Astrocyte of the cerebellum (primary cell): ENCODE measurements at regions not wholly inside any gene's neighbourhood (a gene's known extent, or its start where the extent isn't known, plus 50 kb on each side); places are given as distances from the start of the nearest gene placed in this dataset.

Experiments
- DNase-seq: peaks from one replicate; pipeline ENCODE4 v3.0.0-alpha.2; 2011; ENCODE audit warnings: low read depth
- H3K4me3 ChIP-seq: 2 replicates; pipeline ENCODE4 v1.5.1; 2011; ENCODE audit warnings: mild to moderate bottlenecking, low read depth, low read length, moderate library complexity
- CTCF ChIP-seq: IDR thresholded peaks from 2 replicates; pipeline ENCODE4 v1.5.1; 2012; ENCODE audit warnings: low read length, low read depth, moderate library complexity, mild to moderate bottlenecking; ENCODE audit errors: missing control alignments
- in situ Hi-C: cut with HindIII; loops from 2 replicates; pipeline ENCODE4 v1.10.0; 2017; ENCODE audit warnings: low sequenced_read_pairs

- no peak overlapping the region for H3K4me3 ChIP-seq
- DNase-seq = peak; percentile 2
- in situ Hi-C loops = no loop called here
- no peak for TF ChIP-seq CTCF
Measured at GRCh38 chr14:39755269-39755878, 323.1 kb upstream of the FBXO33 start.

DNA sequence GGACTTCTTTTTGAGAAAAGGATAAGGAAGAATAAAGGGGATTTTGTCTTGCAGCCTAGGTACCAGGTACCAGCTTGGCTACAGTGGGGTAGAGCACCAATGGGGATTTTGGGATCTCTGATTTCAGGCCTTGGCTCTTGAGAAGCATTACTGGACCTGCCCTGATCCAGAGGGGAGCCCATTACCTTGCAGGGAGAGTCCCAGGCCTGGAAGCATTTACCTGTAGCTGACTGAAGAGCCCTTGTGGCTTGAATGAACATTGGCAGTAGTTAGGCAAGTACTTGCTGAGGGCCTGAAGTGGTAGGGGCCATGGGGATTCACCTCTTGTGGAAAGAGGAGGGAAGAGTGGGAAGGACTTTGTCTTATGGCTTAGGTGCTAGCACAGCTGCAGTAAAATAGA, 308.2 kb upstream of the FBXO33 start:
- in situ Hi-C loops = no loop called here
- H3K4me3 ChIP-seq = no peak overlapping the region
- DNase-seq = no peak
- TF ChIP-seq CTCF = no peak

DNA sequence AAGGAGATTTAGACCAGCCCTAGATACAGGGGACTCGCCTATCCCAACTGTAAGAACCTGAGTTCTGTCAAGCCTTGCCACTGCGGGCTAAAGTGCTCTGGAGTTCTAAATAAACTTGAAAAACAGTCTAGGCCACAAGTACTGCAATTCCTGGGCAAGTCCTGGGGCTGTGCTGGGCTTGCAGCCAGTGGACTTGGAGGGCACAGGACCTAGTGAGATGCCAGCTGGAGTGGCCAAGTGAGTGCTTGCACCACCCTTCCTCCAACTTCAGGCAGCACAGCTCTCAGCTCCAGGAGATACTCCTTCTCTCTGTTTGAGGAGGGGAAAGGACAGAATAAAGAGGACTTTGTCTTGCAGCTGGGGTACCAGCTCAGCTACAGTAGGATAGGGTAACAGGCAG, 307.6 kb upstream of the FBXO33 start:
- no peak overlapping the region for H3K4me3 ChIP-seq
- no peak for TF ChIP-seq CTCF
- in situ Hi-C loops = no loop called here

GRCh38 chr14:39734306-39734705, 302.1 kb upstream of the FBXO33 start:
- H3K4me3 ChIP-seq = no peak overlapping the region
- DNase-seq = no peak
- in situ Hi-C loops = no loop called here
- no peak for TF ChIP-seq CTCF

More for the DNA sequence above, 307.6 kb upstream of the FBXO33 start:
- DNase-seq = no peak

DNA sequence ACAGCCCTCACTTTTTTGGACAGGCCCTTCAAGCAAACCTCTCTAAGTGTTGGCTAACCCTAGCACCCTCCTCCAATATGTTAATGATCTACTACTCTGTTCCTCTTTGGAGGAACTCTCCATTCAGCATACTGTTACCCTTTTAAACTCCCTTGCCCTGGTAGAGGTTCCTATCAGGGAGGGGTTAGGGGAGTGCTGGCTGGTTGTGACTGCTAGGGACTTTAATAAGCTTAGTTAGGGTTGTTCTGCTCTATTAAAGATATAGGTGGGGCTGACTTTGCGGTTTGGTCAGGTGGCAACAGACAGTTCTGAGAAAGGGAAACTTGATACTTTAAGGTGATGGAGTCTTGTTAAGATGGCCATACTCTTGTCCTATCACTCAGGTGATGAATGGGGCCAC, 301.5 kb upstream of the FBXO33 start:
- no peak for DNase-seq
- no peak for TF ChIP-seq CTCF
- no peak overlapping the region for H3K4me3 ChIP-seq
- in situ Hi-C loops = no loop called here

DNA sequence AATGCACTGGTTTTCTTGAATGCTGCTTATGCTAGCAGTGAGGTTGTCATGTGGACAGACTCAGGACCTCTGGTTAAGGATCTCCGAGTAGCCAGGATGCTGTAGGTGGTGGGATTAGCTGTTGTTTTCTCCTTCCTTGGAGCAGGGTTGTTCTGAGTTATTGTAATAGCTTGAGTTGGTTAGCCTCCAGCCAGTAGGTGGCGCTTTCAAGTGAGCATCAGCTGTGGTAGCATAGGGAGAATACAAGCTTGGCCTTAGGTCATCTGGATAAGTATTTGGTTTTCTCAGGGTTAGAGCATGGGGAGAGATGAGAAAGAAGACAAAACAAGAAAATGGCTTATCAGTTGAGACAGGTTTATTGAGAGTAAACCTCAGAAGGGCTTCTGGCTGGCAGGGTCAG, 299.7 kb upstream of the FBXO33 start:
- in situ Hi-C loops = no loop called here
- DNase-seq = no peak

More for the DNA sequence above, 299.7 kb upstream of the FBXO33 start:
- no peak for TF ChIP-seq CTCF
- no peak overlapping the region for H3K4me3 ChIP-seq
